ENCODE measurements at regions not wholly inside any gene's neighbourhood (a gene's known extent, or its start where the extent isn't known, plus 50 kb on each side); places are given as distances from the start of the nearest gene placed in this dataset.
"Not testable (repeated sequence)": the region's sequence is repeated elsewhere in the genome, so short reads cannot be mapped to it uniquely, and the experiment has no call there.

DNA sequence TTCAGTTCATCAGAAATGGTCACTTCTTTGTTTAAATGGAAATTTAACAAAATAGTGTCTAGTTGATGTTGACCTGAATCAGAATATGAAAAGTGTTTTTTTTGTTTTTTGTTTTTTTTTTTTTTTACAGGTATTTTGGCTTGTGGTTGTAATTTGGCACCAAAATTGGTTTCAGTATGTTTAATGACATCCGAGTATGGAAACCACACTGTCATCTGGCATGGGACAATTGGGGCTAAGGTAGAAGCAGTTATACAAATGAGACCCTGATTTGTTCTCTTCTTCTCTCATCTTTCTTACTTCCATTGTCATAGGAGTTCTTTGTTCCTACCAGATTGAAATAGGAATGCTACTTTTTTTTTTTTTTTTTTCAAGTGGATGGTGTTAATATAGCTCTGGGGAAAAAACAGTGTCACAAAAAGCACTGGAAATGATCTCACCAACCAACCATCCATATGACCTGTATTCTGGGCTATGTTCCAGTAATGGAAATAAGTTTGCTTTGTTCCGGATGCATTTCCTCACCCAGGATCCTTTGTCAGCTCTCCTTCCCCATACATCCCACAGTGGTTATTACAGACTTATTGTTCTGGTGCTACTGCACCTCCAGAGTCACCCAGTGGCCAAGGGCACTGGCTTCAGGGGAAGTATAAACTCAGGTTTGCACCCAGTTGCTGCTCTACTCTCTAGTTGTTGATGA lies 95.8 kb downstream of the ATXN3L start:
- peak; percentile 92 to 95 for DNase-seq (ENCODE audit: low read depth in 2 of 2)

DNA sequence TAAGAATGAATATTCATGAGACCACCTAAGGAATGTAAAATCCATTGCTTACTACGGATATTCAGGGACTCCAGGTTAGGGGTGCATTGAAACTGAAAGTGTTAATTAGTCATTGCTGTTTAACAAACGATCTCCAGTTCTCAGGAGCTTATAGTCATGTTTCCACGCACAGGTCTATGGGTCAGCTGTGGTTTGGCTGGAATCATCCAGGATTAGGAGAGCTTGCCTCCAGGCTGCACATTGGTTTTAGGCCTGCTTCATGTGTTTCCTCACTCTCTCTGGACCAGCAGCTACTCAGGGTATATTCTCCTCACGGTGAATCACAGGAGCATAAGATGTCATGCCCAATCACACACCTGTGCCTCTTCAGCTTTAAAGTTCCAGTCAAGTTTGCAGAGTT lies 98.9 kb downstream of the ATXN3L start:
- DNase-seq (ENCODE audit: low read depth in 2 of 2) = peak in 1 of 2 donors; percentile 33

DNA sequence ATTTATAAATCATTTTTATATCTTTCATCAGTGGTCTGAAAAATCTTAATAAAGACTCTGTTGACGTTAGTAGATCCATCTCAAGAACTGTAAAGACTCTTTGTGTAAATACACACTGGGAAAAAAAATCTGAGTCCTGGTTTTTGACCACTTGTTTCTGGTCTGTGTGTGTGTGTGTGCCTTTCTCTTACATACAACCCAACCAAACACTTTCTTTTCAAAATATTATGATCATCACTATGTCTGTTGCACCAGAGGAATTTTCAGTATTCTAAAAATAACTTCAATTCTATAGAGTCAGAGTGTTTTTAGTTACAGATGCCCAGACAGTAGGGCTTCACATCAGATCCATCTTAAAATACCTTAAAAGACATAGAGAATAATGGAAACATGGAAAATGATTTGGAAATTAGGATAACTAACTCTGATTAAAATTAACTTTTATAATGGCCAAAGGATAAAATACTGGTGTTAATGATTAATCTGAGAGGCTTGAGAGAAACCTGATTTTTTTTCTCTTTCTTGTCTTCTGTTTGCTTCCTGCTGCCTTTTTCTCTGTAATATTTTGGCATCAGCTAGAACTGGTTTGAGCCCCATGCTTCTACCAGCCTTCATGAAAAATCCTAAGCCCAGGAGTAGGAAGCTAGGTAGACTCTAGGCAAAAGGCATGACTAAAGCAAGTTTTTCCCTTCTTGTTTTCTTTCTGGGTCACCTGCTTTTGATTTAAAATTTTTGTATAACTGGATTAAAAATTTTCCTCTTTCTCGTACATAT lies 99.7 kb downstream of the ATXN3L start:
- no peak for DNase-seq (ENCODE audit: low read depth in 2 of 2)

DNA sequence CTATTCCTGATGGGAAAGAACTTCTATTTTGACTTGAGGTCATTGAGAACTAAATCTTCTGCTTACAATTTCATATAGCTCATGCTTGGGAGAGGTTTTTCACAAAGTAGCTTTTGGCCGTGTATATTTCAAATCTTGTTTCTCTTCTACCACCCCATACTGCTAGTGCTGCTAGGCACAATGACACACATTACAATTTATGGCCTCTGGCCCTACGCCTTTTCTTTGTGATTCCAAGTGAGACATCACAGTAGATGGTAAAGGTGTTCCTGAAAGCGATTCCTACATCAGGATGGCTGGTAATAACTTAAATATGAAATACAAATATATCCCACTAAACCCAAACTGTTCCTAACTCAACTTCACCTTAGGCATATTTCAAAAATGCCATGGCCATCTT lies 101.1 kb downstream of the ATXN3L start:
- no peak for DNase-seq (ENCODE audit: low read depth in 2 of 2)

DNA sequence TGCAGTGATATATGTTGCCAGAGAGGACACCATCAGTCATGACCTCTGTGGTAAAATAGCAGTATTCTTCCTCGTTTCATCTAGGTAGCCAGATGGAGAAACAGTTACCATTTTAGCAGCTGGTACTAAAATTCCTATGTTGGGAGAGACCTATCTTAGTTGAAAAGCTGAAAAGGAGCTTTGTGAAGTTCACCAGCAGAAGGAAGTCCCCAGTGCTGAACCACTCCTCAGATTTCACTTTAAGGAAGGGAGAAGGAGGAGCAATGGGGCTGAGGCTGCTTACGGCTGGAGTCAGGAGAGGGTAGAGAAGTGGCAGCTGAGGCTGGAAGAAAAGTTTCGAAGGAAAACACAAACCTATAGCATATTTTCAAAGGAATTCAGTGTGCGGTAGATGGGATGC lies 103.7 kb downstream of the ATXN3L start:
- no peak for DNase-seq (ENCODE audit: low read depth in 2 of 2)

DNA sequence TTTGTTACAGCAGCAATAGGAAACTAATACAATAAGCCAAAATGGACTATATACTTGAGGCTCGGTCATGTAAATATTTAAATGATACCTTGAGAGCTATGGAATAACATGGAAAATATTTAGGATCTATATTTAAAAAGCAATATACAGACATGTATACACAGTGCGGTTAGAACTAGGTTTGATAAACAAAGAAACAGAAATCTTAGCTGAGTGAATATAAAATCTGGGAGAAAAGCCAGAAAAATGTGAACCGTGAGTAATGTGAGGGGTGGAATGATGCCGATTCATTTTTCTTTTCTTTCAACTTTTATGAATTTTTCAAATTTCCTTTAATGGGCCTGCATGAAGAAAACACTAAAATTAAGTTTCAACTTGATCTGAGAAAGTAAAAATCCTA lies 104.1 kb downstream of the ATXN3L start:
- no peak for DNase-seq (ENCODE audit: low read depth in 2 of 2)

DNA sequence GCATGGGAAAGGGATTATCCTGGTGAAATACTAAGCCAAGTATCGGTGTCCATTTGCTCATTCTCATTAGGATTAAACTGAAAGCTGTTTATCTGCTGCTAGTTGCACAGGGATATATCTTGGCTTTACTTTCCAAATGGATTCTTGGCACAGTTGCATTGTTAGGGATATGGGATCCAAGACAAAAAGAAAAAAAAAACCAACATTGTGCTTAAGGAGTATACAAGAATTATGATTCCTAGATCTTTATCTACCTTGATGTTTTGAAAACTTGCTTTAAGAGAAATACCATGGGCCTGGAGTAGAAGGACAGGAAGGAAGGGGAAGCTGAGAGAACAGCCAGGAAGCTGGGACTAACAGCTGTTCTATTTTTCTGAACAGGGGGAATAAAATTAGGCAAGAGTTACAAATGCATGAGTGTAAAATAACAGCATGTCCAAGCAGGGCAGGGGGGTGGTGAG lies 107.6 kb downstream of the ATXN3L start:
- DNase-seq (ENCODE audit: low read depth in 2 of 2) = peak; percentile 40 to 72

DNA sequence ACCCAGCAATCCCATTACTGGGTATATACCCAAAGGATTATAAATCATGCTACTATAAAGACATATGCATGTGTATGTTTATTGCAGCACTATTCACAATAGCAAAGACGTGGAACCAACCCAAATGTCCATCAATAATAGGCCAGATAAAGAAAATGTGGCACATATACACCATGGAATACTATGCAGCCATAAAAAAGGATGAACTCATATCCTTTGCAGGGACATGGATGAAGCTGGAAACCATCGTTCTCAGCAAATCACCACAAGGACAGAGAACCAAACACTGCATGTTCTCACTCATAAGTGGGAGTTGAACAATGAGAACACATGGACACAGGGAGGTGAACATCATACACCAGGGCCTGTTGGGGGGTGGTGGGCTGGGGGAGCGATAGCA lies 109.7 kb downstream of the ATXN3L start:
- DNase-seq (ENCODE audit: low read depth in 2 of 2) = not testable (repeated sequence)

DNA sequence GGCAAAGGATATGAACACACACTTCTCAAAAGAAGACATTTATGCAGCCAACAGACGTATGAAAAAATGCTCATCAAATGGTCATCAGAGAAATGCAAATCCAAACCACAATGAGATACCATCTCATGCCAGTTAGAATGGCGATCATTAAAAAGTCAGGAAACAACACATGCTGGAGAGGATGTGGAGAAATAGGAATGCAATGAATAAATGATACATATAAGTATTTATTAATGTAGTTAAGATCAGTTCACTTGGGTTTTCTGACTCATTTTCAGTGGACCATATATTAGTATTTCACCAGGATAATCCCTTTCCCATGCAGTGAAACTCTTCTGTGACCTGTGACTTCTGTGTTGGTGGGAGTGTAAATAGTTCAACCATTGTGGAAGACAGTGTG lies 110.1 kb downstream of the ATXN3L start:
- not testable (repeated sequence) for DNase-seq (ENCODE audit: low read depth in 2 of 2)

DNA sequence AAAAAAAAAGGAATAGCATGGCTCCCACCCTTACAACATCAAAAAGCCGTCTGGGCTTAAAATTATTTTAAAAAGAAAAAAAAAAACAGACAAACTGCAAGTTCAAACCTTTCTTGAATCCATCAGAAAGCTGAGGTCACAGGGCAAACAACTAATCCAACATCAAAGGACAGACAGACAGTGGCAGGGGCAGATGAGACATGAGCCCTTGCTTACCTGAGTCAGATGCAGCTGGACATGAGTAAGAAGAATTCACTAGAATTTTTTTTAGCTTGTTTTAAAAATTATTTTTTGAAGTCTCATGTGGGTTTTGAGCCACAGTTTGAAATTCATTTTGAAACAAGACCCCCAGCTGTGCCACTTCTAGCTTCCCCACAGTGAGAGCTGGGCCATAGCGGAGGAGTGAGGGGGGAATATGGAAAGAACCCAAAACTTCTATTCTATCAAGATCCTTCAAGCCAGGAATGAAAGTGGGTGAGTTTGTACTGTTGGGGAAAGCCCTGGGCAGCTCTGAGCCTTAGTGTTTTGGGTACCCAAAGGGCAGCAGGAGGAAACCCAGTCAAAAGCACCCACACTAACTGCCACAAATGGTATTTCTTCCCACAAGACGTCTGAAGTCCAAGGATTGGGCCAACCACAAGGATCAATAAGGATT lies 111.4 kb downstream of the ATXN3L start:
- no peak for DNase-seq (ENCODE audit: low read depth in 2 of 2)

DNA sequence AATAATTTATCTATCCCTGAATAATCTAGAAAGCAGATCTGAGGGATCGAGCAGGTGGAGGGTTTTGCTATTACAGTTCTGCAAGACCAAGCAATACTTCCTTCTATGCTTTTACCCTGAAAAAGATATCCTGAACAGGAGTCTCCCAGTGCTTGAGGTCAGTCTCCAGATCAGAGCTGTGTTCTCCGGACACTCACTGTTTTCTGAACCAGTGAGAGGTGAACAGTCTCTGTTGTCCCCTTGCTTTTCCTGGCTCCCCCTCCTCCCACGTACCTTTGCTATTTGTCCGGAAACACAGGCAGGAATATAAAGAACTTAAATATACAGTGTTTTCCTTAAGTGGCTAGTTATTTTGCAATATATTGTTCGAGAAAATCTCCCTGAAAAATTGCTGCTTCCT lies 116.6 kb downstream of the ATXN3L start:
- peak in 1 of 2 donors; percentile 71 for DNase-seq (ENCODE audit: low read depth in 2 of 2)

DNA sequence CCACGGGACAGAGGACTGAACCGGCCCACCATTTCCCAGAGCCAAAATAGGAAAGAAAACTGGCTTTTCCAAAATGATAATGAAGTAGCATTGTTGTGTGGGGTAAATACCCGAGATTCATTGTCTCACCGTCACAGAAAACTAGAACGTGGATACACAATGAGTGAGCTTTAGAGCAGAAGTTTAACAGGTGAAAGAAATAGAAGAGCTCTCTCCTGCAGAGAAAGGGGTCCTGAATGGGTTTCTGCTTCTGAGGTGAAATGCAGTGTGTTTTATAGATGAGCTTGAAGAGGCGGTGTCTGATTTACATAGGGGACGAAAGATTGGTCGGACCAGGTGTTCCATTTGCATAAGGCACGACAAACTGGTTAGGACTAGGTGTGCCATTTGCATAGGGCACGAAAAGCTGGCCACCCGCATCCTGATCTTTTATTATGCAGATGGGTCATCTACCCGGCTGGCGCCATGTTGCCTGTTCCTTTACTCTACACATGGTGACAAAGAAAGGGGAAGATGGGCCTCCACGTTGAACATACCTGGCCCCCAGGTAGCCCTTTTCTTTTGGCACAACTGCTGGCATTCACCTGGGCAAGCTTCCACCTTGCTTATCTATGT lies 118.1 kb downstream of the ATXN3L start:
- DNase-seq (ENCODE audit: low read depth in 2 of 2) = no peak

DNA sequence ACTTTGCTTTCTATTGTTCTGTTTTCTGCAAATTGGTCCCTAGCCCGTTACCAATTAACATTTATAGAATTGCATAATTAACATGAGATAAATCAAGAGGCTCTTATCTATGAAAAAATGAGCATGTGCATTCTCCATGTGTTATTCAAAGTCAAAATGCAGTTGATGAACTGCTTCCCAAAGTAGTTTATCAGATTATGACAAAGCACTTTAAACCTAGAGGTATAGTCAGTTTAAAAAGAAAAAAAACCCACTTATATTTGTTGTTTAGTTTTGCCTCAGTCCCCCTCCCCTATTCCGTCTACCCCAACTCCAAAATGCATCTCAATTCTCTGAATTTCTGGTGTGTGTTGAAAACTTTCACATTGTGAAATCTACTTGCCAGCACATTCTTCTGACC lies 119.5 kb downstream of the ATXN3L start:
- DNase-seq (ENCODE audit: low read depth in 2 of 2) = no peak

DNA sequence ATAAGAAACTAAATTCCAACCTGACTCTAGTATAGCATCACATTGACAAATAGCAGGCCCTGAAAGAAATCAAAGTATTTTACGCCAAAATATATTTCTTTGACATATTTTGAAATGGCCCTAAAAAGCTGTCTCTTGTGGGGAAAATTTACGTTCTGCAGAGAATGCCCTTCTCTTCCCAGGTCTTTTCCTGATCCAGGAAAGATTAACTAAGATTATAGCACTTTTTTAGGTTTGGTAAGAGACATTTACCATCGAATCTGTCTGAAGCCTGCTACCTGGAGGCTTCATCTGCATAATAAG lies 121.1 kb downstream of the ATXN3L start:
- no peak for DNase-seq (ENCODE audit: low read depth in 2 of 2)

DNA sequence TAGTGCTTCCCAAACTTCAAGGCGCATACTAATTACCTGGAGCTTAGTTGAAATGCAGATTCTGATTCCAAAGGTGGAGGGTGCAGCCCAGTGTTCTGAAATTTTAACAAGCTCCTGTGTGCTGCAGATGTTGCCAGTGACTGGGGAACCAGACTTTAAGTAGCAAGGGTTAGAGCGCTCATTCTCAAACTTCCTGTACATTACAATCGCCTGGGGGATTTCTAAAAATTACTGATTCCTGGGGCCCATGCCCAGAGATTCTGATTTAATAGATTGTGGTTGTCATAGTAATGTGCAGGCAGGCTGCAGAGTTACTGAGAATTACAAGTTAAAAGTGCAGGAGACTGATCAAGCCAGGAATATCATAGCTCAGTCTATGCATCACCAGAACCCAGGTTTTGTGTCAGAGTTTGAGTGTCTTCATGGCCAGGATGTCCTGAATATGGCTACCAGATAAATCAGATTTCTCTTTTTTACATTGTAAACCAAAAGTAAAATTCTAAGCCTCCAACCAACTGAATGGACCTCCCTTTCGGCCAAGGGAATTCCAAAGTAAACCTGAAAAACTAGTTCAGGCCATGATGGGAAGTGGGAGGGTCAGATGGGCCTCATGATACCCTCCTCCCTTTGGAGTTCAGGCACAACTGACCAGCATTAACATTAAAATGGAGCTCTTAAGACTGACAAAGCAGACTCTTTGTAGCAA lies 121.6 kb downstream of the ATXN3L start:
- DNase-seq (ENCODE audit: low read depth in 2 of 2) = no peak

DNA sequence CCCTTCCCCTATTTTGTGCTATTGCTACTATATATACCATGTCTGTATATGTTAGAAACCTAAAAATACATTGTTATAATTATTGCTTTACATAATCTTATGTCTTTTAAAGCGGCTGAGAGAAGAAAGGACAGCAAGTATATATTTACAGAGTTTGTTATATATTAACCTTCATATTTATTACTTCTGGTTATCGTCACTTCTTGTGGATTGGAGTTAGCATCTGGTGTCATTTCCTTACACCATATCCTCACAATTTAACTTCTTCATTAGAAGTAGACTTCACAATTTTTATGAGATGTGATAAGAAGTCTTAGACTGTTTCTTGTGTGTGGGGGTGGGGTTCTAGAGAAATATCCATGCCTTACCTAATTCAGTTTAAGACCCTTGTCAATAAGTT lies 123.1 kb downstream of the ATXN3L start:
- no peak for DNase-seq (ENCODE audit: low read depth in 2 of 2)

DNA sequence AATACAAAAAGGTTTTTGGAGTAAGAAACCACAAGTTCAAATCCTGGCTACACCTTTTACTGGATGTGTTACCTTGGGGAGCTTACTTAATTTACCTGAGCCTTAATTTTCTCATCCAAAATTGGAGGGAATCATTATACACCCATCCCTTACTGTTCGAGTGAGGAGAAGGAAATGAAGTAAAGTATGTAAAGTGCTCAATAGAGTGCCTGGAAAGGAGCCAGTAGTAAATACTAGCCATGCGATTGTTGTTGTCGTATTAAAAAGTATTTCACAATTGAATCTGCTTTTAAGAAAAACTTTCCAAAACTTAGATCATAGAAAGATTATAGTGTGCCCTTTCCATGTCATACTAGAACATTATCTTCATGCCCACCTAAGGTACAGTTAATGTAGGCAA lies 124.5 kb downstream of the ATXN3L start:
- DNase-seq (ENCODE audit: low read depth in 2 of 2) = no peak

DNA sequence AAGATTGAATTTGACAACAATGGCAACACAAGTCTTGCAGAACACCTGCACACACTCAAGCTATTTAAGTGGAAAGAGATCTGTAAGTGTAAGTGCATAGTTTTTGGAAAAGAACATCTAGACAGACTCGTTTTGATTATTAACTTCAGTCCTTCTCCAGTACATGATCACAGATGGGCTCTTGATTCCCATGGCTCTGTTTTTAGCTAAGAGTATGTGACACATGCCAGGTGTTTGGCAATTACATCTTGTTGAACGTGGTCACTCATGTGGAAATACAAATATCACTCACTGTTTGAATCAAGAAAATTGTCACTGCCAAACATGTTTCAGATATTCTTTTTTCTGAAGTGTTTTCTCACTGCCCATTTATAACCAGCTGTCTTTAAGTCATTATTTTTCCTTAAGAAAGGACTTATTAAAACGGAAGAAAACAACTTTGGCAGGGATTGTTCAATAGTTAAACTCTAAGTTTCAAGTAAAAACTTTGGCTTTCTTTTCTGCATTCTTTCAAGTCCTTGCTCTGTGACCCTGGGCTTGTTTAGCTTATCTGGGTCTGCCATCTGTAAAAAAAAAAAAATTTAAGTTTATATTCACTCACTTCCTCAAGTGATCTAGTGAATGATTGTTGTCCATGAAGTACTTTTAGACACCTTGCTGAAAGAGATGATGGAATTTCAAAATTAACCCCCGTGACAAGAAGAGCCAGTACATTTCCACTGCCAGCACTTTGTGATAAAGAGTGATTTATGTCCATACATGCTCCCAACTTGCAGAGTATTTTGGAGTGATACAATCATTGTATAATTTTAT lies 125.4 kb downstream of the ATXN3L start:
- peak in 1 of 2 donors; percentile 70 for DNase-seq (ENCODE audit: low read depth in 2 of 2)

DNA sequence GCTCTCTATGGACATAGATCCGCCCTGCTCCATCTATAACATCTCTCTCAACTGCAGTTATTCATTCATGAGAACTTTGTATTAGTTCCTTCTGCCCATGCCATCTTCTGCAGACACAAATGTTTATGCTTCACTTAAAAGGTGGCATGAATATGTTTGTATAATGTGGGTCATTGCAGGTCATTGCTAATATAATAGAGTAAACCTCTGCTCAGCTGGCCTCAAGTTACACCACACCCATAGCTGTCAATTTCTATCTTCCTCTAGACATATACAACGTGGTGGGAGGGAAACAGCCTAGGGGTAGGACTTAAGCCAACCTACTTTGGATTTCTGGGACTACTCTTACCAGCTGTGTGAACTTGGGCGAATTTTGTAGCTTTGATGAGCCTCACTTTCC lies 129.8 kb downstream of the ATXN3L start:
- DNase-seq (ENCODE audit: low read depth in 2 of 2) = no peak

DNA sequence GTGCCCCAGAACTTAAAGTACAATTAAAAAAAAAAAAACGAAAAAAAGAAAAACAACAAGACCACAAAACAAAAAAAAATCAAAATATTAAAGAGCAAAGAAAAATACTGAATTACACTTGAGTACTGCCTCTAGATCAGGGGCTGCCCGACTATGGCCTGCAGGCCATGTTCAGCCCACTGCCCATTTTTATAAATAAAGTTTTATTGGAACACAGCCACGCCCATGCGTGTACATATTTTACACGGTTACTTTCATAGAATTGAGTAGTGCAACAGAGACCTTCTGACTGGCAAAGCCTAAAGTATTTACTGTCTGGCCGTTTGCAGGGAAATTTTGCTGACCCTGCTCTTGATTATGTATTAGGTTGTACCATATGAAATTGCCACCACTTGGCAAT lies 130.5 kb downstream of the ATXN3L start:
- no peak for DNase-seq (ENCODE audit: low read depth in 2 of 2)

Data from dermis microvascular lymphatic vessel endothelial cell (primary cell).